Smooth muscle cell (in vitro differentiated cells): ENCODE measurements at regions not wholly inside any gene's neighbourhood (a gene's known extent, or its start where the extent isn't known, plus 50 kb on each side); places are given as distances from the start of the nearest gene placed in this dataset.

Source experiments
- DNase-seq: peaks from one replicate; lab custom pipeline; 2025; ENCODE audit not compliant: unreplicated experiment; lab: John Stamatoyannopoulos, UW
- H2AFZ ChIP-seq: fragments of 200-600 bp; sonication (generic); 2 replicates; pipeline ENCODE4 v1.6.0; 2016; ENCODE audit warnings: antibody characterized with exemption, low read depth, mild to moderate bottlenecking
- H3F3A ChIP-seq: fragments of 200-600 bp; sonication (generic); 2 replicates; pipeline ENCODE4 v1.6.0; 2017; ENCODE audit warnings: antibody characterized with exemption, low read depth
- H3K27ac ChIP-seq: fragments of 200-600 bp; sonication (generic); 2 replicates; pipeline ENCODE4 v1.5.1; 2016; ENCODE audit warnings: low read depth, mild to moderate bottlenecking
- H3K27me3 ChIP-seq: fragments of 200-600 bp; sonication (generic); 2 replicates; pipeline ENCODE4 v1.6.1; 2016; ENCODE audit warnings: low read depth, mild to moderate bottlenecking
- H3K36me3 ChIP-seq: fragments of 200-600 bp; sonication (generic); 2 replicates; pipeline ENCODE4 v1.5.1; 2016; ENCODE audit warnings: low read depth
- H3K4me1 ChIP-seq: fragments of 200-600 bp; sonication (generic); 2 replicates; pipeline ENCODE4 v1.5.1; 2016; ENCODE audit warnings: low read depth
- H3K4me2 ChIP-seq: fragments of 200-600 bp; sonication (generic); 2 replicates; pipeline ENCODE4 v1.6.0; 2016; ENCODE audit warnings: mild to moderate bottlenecking
- H3K4me3 ChIP-seq: fragments of 200-600 bp; sonication (generic); 2 replicates; pipeline ENCODE4 v1.5.1; 2016; ENCODE audit warnings: mild to moderate bottlenecking
- H3K79me2 ChIP-seq: fragments of 200-600 bp; sonication (generic); 2 replicates; pipeline ENCODE4 v1.6.0; 2016; ENCODE audit warnings: low read depth, mild to moderate bottlenecking
- H3K9ac ChIP-seq: fragments of 200-600 bp; sonication (generic); 2 replicates; pipeline ENCODE4 v1.6.0; 2016; ENCODE audit warnings: low read depth
- H3K9me3 ChIP-seq: fragments of 200-600 bp; sonication (generic); replicated peaks from 2 replicates; pipeline ENCODE4 v1.5.1; 2016; ENCODE audit warnings: low read depth
- H4K20me1 ChIP-seq: fragments of 200-600 bp; sonication (generic); 2 replicates; pipeline ENCODE4 v1.6.0; 2016; ENCODE audit warnings: low read depth
- WGBS: methylation state at CpG from one replicate; pipeline ENCODE4 v1.1.7; 2016; ENCODE audit warnings: low lambda C conversion rate; 5-methylcytosine and 5-hydroxymethylcytosine counted together
- TF ChIP-seq, protein P1 (sequence below): fragments of 200-600 bp; sonication (generic); IDR thresholded peaks from 2 replicates; pipeline ENCODE4 v1.5.1; 2017; ENCODE audit warnings: borderline replicate concordance, mild to moderate bottlenecking, antibody characterized with exemption; ENCODE audit not compliant: insufficient read depth, poor library complexity, severe bottlenecking

DNA sequence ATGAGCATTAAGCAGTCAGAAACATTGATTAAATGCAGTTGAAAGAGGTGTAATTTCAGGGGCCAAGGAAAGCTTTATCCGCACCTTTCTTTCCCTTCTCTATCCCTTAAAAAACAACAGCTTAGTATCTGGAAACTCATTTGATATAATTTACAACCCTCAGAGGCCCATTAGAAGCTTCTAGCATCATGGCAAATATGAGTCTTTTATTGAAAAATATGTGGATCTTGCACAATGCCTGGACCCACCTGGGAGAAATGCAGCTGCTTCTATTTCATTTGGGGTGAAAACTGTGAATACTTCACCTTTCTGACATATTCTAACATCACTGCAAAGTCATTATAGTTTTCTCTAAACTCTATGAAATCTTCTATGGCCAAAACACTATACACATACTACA is 492.2 kb upstream of the PSMD7 start:
- H2AFZ ChIP-seq, result no peak overlapping the region
- TF ChIP-seq, protein P1, sequence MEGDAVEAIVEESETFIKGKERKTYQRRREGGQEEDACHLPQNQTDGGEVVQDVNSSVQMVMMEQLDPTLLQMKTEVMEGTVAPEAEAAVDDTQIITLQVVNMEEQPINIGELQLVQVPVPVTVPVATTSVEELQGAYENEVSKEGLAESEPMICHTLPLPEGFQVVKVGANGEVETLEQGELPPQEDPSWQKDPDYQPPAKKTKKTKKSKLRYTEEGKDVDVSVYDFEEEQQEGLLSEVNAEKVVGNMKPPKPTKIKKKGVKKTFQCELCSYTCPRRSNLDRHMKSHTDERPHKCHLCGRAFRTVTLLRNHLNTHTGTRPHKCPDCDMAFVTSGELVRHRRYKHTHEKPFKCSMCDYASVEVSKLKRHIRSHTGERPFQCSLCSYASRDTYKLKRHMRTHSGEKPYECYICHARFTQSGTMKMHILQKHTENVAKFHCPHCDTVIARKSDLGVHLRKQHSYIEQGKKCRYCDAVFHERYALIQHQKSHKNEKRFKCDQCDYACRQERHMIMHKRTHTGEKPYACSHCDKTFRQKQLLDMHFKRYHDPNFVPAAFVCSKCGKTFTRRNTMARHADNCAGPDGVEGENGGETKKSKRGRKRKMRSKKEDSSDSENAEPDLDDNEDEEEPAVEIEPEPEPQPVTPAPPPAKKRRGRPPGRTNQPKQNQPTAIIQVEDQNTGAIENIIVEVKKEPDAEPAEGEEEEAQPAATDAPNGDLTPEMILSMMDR, result no peak
- H3K4me2 ChIP-seq, result no peak overlapping the region
- H3K27ac ChIP-seq, result no peak overlapping the region
- no peak overlapping the region for H3K4me3 ChIP-seq
- 96% methylated on average over 1 of the region's 1 CpG for WGBS
- H3K36me3 ChIP-seq, result no peaks in the 10 kb centered on the region
- no peaks in the 10 kb centered on the region for H3F3A ChIP-seq
- no peak overlapping the region for H3K9ac ChIP-seq
- H3K79me2 ChIP-seq, result no peaks in the 10 kb centered on the region
- no peaks in the 10 kb centered on the region for H3K9me3 ChIP-seq
- peaks cover 13% of the 10 kb centered on the region for H3K27me3 ChIP-seq
- no peak for DNase-seq
- no peaks in the 10 kb centered on the region for H3K4me1 ChIP-seq
- H4K20me1 ChIP-seq, result no peaks in the 10 kb centered on the region

DNA sequence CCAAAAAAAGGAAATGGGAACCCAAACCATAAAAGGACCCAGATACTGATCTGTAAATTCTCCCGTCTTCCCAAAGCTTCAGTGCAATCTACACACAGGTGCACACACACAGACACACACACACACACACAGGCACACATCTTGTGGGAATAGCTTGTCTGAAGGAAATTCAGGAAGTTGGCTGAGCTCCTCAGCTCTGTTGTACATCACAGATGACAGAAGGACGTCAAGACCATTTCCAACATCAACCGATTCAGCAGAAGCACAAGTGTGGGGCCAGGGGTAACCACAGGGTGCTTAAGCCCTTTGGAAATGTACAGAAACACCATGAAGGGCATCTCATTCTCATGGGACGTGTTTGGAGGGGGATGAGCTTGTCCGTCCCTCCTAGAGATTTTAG is 498.1 kb upstream of the PSMD7 start:
- no peaks in the 10 kb centered on the region for H3K4me1 ChIP-seq
- no peak overlapping the region for H3K4me3 ChIP-seq
- no peak overlapping the region for H3K27ac ChIP-seq
- H3K9me3 ChIP-seq, result no peaks in the 10 kb centered on the region
- WGBS, result 76% methylated on average over 5 of the region's 5 CpGs
- no peaks in the 10 kb centered on the region for H3K36me3 ChIP-seq
- H4K20me1 ChIP-seq, result no peaks in the 10 kb centered on the region
- H3K4me2 ChIP-seq, result no peak overlapping the region
- no peak overlapping the region for H3K9ac ChIP-seq
- no peak for DNase-seq
- no peaks in the 10 kb centered on the region for H3F3A ChIP-seq
- TF ChIP-seq, protein P1, result no peak
- no peaks in the 10 kb centered on the region for H3K27me3 ChIP-seq
- H2AFZ ChIP-seq, result no peak overlapping the region
- H3K79me2 ChIP-seq, result no peaks in the 10 kb centered on the region

DNA sequence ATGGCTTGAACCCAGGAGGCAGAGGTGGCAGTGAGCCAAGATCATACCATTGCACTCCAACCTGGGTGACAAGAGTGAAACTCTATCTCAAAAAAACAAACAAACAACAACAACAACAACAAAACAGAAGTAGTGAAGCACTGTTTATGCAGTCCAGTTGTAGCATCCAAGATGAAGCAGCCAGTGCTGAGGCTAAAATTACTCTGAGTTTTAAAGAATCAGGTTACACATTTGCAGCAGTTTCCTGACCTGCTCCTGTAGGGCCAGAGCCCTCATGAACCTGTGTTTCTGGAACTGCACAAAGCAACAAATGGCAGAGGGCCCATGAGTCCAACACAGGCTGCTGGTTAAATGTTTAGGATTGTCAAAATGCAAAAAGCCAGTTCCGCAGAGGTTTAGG is 499.5 kb upstream of the PSMD7 start:
- WGBS, result 100% methylated on average over 1 of the region's 1 CpG

DNA sequence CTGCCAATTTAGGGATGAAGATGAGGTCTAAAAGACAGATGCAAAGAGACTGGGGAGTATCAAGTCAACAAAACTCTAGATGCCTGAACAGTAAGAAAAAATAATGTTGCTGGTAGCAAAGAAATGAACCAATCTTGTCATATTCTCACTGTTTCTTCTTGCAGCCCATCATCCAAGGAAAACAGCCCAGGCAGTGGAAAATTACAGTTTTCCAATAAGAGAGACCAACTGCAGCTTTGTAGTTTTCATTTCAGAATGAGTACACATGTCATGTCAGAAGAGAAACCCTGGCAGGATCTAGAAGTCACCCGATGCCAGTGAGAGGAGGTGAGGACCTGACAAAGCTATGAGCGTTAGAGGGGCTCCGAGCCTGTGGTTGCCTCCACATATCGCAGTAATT is 500.4 kb upstream of the PSMD7 start:
- no peak overlapping the region for H3K4me3 ChIP-seq
- no peaks in the 10 kb centered on the region for H3K79me2 ChIP-seq
- no peak overlapping the region for H3K4me2 ChIP-seq
- DNase-seq, result no peak
- peaks cover 4% of the 10 kb centered on the region for H3K27me3 ChIP-seq
- H4K20me1 ChIP-seq, result no peaks in the 10 kb centered on the region
- WGBS, result 89% methylated on average over 4 of the region's 4 CpGs
- no peaks in the 10 kb centered on the region for H3K36me3 ChIP-seq
- no peak overlapping the region for H3K27ac ChIP-seq
- H3K9ac ChIP-seq, result no peak overlapping the region
- no peaks in the 10 kb centered on the region for H3K4me1 ChIP-seq
- H3F3A ChIP-seq, result no peaks in the 10 kb centered on the region
- H2AFZ ChIP-seq, result no peak overlapping the region
- TF ChIP-seq, protein P1, result no peak
- no peaks in the 10 kb centered on the region for H3K9me3 ChIP-seq

More for the DNA sequence above, 499.5 kb upstream of the PSMD7 start:
- Histone ChIP-seq H3F3A (no peaks in the 10 kb centered on the region), H3K27ac (no peak overlapping the region), H3K4me3 (no peak overlapping the region), H4K20me1 (no peaks in the 10 kb centered on the region), H3K27me3 (peaks cover 4% of the 10 kb centered on the region), H3K79me2 (no peaks in the 10 kb centered on the region), H3K9ac (no peak overlapping the region), H3K36me3 (no peaks in the 10 kb centered on the region), H2AFZ (no peak overlapping the region), H3K4me1 (no peaks in the 10 kb centered on the region), H3K9me3 (no peaks in the 10 kb centered on the region), H3K4me2 (no peak overlapping the region)
- DNase-seq, result no peak
- TF ChIP-seq, protein P1, result no peak
